Fibroblast of skin of right quadriceps (primary cell): ENCODE measurements at regions not wholly inside any gene's neighbourhood (a gene's known extent, or its start where the extent isn't known, plus 50 kb on each side); places are given as distances from the start of the nearest gene placed in this dataset.
"Not testable (repeated sequence)": the region's sequence is repeated elsewhere in the genome, so short reads cannot be mapped to it uniquely, and the experiment has no call there.

Experiments used
- DNase-seq: peaks from one replicate; pipeline ENCODE4 v3.0.0-alpha.2; 2013

GRCh38 chr3:157856078-157856939 lies 249.9 kb downstream of the SHOX2 start:
- peak; percentile 35 for DNase-seq

- DNase-seq, result not testable (repeated sequence)
Measured at GRCh38 chr3:157845839-157846238, 260.4 kb downstream of the SHOX2 start.

GRCh38 chr3:157844800-157845565 lies 261.2 kb downstream of the SHOX2 start:
- DNase-seq, result peak; percentile 70

GRCh38 chr3:157844216-157844615 lies 262.0 kb downstream of the SHOX2 start:
- DNase-seq, result no peak

GRCh38 chr3:157841029-157841428 lies 265.2 kb downstream of the SHOX2 start:
- no peak for DNase-seq

DNA sequence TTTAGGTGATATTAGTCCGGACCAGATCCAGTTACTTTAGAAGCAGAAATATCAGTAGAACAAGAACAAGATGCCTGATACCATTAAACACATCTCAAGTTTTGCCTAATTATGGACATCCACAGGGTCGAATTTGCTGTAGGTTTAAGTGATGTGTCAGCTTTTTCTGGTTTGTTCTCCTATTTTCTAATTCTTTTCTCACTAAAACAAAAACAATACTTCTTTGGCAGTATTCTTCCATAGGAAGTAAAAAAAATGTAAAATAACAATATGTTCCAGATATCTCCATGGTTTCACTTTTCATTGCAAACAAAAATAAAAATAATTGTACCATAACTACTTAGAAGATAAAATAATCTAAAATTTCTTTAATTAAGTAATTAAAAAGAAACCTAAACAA lies 265.7 kb downstream of the SHOX2 start:
- DNase-seq, result no peak

GRCh38 chr3:157838457-157838856 lies 267.8 kb downstream of the SHOX2 start:
- DNase-seq, result no peak

DNA sequence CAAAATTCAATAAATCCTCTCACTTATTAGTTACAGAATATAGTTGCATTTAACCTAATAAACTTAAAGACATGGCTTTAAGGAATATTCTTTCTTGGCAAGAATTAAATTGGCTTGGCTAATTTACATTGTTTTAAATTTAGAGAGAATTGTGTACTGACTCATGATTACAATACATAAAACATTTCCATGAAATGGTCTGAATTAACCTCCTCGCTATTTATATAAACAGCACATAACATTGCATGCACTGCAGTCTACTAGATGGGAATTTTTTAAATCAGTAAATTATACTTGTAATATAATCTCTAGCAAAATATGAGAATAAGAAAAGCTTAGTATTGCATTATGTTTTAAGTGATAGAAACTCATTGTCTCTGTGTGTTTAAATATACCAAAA lies 268.9 kb downstream of the SHOX2 start:
- DNase-seq, result peak; percentile 52

DNA sequence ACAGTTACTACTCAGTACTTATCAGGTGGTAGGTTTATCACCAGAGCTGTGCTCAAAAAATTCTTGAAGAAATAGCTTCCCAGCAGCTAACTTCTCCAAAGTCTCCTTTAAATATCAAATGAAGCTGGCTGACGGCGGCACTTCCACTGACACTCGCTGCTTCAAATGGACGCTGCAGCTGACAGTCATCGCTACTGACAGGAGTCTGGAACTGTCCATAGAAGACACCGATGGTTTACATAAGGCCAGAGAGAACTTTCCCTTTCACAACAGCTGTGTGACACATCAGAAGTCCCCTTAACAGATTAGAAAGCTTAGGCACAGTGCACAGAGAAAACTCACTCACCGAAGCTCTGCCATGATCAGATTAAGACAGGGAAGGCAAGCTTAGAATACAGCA lies 270.2 kb downstream of the SHOX2 start:
- DNase-seq, result no peak

GRCh38 chr3:157832588-157832987 lies 273.6 kb downstream of the SHOX2 start:
- DNase-seq, result peak; percentile 90

- DNase-seq, result no peak
Measured at GRCh38 chr3:157830556-157831236, 275.5 kb downstream of the SHOX2 start.

DNA sequence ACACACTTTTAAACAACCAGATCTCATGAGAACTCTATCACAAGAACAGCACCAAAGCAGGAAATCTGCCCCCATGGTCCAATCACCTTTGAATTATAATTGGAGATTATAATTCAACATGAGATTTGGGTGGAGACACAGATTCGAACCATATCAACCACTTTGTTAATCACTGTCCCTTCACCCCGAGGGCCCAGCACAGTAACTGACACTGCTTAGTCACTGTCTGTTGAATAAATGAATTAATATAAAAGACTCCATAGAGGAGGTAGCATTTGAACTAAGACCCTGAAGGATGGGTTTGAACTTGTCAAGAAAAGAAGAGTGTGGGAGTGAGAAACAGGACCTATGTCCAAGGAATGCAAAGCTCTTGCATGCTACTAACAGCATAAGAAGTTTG lies 276.4 kb downstream of the SHOX2 start:
- DNase-seq, result no peak

DNA sequence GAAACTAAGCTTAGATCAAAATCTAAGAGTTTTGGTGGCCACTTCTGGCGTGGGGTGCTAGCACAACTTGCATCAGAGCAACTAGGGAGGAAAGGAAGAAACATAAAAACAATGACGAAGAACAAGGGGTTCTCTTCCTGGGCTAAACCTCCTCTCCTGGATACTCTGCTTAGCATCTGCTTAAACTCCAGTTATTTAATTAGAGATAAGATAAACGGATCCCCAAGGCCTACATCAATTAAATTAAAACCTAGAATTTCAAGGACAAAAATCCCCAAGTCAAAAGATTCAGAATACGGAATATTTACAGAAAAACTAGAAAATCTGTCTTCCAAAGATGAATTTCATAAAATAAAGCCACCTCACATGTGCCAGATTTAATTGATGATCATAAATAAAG lies 281.9 kb downstream of the SHOX2 start:
- no peak for DNase-seq

- DNase-seq, result no peak
Measured at GRCh38 chr3:157823050-157823449, 283.2 kb downstream of the SHOX2 start.

- DNase-seq, result no peak
Measured at GRCh38 chr3:157820157-157820517, 286.1 kb downstream of the SHOX2 start.

DNA sequence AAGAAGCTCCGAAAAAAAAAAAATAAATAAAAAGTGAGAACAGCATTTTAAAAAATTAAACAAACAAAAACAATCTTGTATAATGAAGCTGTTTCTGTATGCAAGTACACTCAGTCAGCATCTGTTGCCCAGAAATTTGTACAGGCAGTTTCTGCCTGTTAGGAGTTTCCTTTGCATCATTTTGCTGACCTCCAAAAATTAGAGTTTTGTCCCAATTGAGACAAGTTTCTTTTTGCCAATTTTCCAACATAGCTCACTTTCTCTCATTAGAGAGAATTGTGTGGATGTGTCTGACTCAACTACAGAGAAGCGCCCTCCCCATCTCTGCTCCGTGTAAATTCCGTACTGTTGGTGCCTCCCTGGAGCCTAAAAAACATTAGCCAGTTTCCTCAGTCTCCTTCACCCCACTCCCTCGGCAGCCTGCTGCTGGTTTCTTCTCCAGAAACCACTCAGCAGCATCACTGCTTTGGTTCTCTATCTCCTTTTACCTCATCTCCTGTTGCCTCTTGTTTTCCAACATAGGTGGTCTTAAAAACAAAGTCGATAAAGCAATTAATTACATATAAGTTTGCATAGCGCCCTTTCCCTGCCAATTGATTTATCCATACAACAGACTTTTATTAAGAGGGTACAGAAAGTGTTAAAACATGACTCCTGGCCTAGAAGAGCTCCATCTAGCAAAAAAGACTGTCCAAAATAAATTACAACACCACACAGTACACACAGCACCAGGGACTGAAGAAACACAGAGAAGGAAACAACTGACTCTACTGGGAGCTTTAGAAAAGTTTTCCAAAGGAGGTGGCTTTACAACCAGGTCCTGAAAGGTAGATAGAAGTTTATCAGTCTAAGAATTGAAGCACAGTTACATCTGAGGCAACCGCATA lies 286.7 kb downstream of the SHOX2 start:
- DNase-seq, result no peak

GRCh38 chr3:157816896-157817295 lies 289.3 kb downstream of the SHOX2 start:
- no peak for DNase-seq

- DNase-seq, result no peak
Measured at GRCh38 chr3:157816296-157816695, 289.9 kb downstream of the SHOX2 start.

- DNase-seq, result no peak
Measured at GRCh38 chr3:157815739-157816138, 290.5 kb downstream of the SHOX2 start.

GRCh38 chr3:157810924-157811718 lies 295.1 kb downstream of the SHOX2 start:
- DNase-seq, result no peak

DNA sequence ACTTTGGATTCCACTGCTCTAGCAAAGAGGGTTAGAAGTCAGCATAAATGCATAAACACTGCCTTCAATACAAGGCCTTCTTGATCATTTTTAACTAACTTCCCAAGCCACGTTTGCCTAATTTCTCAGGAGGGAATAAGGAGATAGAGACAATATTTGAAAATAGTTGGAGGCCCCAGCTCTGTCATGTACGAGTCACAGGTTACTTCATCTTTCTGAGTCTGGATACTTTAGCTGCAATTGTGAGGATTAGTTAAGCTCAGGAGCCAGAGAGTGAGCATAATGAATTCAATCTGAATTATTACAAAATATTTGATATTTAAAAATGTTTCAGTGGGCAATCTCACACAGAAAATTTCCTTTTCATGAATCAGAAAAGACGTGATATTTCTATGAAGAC lies 298.9 kb downstream of the SHOX2 start:
- peak; percentile 54 for DNase-seq

DNA sequence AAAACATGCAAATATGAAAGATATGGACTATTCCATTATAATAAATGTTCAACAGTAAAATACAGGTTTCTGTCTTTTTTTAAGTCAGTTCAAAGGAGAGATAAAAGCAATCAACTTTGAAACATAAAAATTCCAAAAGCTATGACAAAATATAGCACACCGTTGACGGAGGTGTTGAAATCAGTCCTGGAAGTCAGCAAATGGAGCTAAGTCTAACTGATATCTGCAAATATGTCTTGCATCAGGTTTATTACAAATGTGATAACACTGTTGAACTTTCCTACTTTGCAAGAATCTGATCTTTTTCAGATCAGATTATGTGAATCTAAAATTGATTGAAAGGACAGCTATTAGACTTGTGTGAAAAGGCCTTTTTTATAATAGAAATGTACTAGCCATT lies 300.7 kb downstream of the SHOX2 start:
- DNase-seq, result no peak
